Hematopoietic multipotent progenitor cell treated with erythropoietin and hydrocortisone succinate and interleukin-3 and kit ligand, for 15 days (in vitro differentiated cells): ENCODE measurements at regions not wholly inside any gene's neighbourhood (a gene's known extent, or its start where the extent isn't known, plus 50 kb on each side); places are given as distances from the start of the nearest gene placed in this dataset.

Source experiments
- DNase-seq: peaks from one replicate; pipeline ENCODE4 v3.0.0-alpha.2; 2015; ENCODE audit warnings: low spot score

GRCh38 chr1:36743286-36744005, 260.7 kb upstream of the CSF3R start:
- DNase-seq = no peak

DNA sequence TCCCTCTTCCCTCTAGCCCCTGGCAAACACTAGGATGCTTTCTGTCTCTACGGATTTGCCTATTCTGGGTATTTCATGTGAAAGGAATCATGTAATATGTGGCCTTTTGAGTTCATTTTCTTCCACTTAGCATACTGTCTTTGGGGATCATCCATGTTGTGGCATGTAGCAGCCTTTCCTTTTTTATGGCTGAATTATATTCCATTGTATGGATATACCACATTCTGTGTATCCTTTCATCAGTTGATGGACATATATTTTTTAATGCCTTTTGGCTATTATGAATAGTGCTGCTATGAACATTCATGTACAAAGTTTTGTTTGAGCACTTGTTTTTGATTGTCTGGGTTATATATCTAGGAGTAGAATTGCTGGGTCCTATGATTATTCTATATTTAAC, 258.4 kb upstream of the CSF3R start:
- DNase-seq = no peak

GRCh38 chr1:36740446-36740845, 257.7 kb upstream of the CSF3R start:
- no peak for DNase-seq

DNA sequence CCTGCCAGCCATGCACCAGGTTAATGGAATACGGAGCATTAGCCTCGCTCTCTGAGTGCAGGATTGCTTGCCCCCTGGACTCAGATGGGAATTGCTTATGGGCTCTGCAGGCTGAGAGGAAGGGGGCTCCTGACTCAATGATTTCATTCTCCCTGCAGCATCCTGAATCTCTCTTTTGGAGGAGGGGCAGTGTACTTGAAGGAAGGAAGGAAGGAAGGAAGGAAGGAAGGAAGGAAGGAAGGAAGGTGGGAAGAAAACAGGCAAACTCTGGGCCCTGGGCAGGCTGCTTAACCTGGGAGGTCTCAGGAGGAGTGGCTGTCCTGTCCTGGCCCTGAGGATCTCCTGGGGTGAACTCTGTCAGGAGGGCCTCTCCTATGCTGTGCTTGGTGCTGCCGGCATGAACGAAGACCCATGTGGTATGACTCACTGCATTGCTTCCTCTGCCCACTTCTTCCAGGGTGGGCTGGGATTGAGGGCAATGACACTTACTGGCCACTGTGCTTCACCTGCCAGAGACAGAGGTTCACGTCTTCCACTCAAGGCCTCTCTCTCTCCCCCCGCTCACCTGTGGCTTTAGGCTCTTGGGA, 257.1 kb upstream of the CSF3R start:
- DNase-seq = no peak

- no peak for DNase-seq
Observed at GRCh38 chr1:36738245-36738644, 255.5 kb upstream of the CSF3R start.

- no peak for DNase-seq
Observed at GRCh38 chr1:36737767-36738166, 255.1 kb upstream of the CSF3R start.

GRCh38 chr1:36737038-36737555, 254.4 kb upstream of the CSF3R start:
- no peak for DNase-seq

DNA sequence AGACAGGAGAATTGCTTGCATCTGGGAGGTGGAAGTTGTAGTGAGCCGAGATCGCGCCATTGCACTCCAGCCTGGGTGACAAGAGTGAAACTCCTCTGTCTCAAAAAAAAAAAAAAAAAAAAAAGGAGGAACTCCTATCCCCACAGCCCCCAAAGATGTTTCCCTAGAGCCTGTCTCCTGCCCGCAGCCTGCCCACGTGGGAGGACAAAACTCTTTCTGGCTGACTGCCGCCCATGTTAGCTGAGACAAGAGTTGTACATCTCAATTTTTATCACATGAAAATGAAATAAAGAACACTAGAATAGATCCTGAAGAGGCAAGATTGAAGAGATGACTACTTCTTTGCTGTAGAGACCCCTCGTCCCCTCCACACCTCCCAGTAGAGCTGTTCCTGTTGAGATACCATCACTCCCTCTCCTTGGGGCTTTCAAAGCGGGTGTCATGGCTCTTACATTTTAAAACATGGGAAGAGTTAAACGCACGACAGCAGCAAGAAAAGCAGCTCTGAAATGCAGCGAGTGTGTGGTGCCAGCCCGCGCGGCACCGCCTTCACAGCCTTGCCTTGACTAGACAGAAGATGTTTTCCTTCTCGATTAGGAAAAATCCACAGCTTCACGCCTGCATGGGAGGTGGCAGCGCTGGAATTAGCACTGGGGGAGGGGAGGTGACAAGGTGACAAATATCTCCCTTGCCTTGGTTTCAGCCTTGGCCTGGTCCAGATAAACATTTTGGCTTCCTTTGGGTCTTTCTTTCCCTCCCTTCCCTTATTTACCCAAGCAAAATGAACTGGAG, 253.4 kb upstream of the CSF3R start:
- DNase-seq = no peak

- no peak for DNase-seq
Observed at GRCh38 chr1:36735436-36735835, 252.7 kb upstream of the CSF3R start.

DNA sequence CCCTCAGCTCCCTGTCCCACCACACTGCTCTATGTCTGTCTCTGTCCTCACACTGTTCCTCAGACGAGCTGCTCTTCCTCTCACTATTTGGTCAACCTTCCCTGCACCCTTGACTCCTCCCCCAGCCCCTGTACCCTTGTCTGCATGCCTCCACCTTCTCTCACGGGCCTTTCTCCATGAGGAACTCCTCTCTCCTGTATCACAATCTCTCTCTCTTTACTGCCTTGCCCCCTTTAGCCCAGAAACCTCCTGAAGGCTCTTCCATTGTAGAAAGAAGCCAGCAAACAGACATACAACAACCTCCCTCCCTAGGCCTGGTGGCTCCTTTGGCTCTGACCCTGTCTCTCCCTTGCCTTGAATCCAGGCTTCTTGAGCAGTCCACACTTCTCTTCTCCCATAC, 251.6 kb upstream of the CSF3R start:
- no peak for DNase-seq

- DNase-seq = no peak
Observed at GRCh38 chr1:36733748-36734147, 251.0 kb upstream of the CSF3R start.

DNA sequence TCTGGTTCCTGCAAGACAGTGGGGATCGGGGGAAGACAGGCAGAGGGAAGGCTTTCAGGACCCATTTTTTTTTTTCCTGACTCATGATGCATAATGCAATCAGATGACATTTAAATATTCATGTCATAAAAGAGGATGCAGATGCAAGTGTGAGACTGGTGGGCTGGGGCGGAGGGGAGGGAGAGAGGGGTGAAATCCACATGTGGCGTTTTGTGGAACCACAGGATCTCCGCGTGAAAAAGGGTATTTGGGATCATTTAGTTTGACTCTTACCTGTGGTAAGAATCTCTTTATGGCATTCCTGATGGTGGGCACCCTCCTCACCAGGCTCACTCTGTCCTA, 249.3 kb upstream of the CSF3R start:
- DNase-seq = no peak

GRCh38 chr1:36731226-36732014, 248.7 kb upstream of the CSF3R start:
- no peak for DNase-seq

DNA sequence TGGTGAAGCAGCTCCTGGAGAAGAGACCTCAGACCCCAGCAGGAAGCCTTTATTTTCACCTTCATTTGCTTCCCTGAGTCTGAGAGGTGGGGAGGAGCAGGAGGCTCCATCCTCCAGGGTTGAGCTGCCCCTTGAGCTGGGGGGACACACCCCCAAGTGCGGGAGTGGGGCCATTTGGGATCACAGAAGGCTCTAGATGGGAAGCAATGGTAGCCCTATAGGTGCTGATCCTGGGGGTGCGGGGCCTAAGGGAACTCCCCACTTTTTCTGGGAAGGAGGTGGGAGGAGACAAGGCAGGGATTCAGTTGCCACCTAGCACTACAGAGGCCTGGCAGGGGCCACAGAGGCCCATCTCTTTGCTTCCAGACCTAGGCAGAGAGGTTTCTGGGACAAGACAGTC, 247.9 kb upstream of the CSF3R start:
- no peak for DNase-seq

DNA sequence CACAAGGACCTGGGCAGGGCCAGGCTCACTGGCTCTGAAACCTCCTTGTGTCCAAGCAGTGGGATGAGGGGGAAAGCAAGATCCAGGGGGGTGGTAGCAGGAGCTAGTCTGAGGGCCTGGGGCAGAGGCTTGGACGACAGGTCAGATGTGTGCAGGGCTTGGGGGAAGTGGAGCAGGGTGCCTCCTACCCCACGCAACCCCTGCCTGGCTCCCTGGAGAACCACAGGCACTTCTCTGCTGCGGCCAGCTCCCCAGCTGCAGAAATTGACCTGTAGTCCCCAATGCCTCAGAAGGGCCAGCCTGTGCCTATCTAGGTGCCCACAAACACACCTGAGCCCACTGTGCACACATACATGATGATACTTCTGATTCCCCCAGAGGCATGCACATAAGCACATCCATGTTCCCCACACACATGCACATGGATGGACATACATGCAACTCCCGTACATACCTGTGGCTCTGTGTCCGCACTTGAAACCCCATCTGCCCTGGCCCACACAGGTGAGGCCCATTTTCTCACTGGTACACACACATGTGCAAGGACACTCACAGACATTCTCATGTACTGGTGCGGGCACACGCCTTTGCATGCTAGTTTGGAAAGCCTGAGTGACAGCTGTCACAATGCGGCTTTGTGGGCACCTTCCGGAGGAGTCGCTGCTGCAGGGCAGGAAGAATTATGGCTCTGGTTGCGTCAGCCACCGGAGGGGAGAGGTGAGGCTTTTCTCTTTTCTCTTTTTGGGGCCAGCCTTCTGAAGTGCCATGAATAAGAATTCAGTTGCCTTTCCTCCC, 247.2 kb upstream of the CSF3R start:
- no peak for DNase-seq

- DNase-seq = no peak
Observed at GRCh38 chr1:36729289-36729688, 246.6 kb upstream of the CSF3R start.

DNA sequence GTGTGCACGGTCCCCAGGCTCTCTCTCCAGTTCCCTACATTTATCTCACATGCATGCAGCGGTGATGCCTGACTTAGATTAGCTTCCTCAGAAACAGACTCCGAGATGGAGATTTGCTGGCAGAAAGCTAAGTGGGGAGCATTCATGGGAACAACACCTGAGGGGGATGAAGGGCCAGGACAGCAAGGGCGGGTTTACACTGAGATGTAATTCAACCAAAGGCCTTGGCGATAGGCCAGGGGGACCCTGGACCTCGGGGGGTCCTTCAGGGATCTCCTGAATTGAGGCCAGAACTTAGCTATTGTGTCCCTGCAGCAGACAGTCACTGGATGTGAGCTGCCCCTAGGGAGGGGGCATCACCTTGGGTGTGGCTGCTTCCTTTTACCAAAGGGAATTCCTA, 246.1 kb upstream of the CSF3R start:
- no peak for DNase-seq

GRCh38 chr1:36728051-36728450, 245.3 kb upstream of the CSF3R start:
- DNase-seq = no peak

DNA sequence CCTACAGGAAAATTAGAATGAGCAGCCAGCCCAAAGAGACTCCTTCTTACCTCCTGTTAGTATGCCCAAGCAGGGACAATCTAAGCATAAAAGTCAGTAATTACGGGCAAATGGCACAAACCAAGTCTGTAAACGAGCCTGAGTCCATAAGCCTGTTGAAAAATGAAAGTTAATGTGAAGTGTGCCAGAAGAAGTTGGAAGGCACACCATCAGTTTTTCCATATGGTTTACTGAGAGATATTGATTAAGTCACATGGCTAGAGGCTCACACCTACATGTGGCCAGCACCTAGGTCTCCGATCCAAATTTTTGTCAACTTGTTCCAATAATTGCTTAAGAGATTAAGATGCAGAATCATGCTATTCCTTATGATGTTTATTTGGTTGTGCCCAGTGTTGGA, 242.4 kb upstream of the CSF3R start:
- no peak for DNase-seq

DNA sequence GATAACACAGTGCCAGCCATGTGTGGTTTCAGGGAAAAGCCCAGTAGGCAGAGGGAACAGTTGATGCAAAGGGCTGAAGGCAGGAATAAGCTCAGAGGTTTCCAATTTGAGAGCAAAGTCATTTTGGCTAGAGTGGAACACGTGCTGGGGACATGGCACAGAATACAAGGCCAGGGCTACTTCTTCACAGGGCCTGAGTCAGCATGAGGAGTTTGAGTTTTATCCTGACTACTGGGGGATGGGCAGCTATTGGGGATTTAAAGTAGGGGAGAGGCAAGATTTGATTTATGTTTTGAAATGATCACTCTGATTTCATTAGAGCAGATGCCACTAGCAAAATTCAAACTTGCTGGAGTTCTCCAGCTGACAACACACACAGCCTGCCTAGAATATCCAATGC, 241.1 kb upstream of the CSF3R start:
- no peak for DNase-seq

DNA sequence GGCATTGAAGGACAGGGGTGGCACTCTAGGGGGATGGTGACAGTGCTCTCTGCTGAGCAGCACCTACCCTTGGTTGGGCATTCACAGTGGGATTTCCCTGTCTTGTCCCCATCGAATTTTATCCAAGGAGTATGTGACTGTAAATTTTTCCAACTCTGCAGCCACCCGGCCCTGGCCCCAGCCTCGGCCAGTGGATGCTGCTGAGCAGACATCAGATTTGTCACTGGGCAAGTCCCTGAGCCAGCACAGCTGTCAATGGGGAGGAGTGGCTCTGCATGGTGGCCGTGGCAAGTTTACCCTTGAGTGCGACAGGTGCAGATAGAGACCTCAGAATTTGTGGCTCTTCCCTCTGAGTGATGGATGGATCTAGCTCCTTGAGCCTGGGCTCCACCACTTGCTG, 240.2 kb upstream of the CSF3R start:
- DNase-seq = no peak

- DNase-seq = no peak
Observed at GRCh38 chr1:36721261-36721660, 238.5 kb upstream of the CSF3R start.
